ENCODE measurements at regions not wholly inside any gene's neighbourhood (a gene's known extent, or its start where the extent isn't known, plus 50 kb on each side); places are given as distances from the start of the nearest gene placed in this dataset.

GRCh38 chr2:176540995-176541394 lies 271.8 kb downstream of the MTX2 start:
- no peak for DNase-seq (ENCODE audit: low read depth)

GRCh38 chr2:176542476-176542875 lies 273.2 kb downstream of the MTX2 start:
- peak; percentile 7 for DNase-seq (ENCODE audit: low read depth)

DNA sequence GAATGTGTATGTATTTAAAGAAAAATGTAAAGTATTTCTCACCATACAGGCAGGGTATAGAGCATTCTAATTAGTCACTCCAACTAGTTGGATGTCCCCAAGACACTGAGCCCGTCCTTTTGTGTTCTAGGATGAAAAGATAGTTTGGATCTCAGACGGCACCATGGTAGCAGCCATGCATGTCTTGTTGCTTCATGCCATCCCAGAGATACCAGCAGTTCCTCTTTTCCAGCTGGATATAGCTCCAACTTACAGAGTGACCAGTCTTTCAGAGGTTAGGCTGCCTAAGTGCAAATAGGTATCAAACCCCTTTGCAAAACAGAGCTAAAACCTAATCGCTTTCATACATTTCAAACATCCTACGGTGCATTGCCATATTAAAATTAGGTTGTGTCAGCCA lies 275.3 kb downstream of the MTX2 start:
- no peak for DNase-seq (ENCODE audit: low read depth)

DNA sequence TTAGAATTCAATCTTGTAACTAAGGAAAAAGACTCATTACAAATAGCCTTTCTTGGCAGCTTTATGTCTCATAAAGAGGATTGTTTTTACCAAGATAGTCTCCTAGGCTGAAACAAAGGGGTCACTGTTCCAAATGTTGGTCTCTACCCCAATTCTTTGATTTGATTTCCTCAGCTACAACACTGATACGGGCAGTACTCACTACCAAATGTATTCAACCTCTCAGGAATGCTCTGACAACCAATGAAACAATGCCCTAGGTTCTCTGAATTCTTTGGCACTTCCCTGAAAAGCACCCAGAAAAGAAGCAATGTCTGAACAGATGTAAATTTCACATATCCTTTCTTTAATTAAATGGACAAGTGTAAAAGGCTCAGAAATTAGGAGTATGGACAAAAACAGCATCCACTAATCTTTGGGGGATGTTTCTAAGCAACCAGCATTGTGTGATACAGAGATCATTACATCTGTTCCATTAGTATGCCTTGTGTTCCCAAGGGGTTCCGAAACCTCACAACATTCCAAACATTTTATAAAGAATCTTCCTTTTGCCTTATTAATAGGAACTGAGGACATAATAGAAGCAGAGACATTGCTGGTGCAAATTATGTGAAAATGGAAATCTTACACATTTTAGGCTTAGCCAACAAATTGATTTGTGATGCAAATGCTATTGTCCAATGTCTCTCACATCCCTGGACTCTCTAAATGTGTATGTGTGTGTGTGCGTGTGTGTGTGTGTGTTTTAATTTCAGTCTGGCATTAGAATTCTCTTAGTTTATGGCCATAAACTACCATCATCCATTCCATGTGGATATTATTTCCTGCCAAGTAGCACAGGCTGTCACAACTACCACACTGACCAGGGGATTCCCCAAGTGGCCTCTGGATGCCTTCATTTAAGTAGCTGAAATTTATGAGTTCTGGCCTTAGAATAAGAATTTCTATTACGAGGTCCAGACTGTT lies 276.0 kb downstream of the MTX2 start:
- DNase-seq (ENCODE audit: low read depth) = no peak

DNA sequence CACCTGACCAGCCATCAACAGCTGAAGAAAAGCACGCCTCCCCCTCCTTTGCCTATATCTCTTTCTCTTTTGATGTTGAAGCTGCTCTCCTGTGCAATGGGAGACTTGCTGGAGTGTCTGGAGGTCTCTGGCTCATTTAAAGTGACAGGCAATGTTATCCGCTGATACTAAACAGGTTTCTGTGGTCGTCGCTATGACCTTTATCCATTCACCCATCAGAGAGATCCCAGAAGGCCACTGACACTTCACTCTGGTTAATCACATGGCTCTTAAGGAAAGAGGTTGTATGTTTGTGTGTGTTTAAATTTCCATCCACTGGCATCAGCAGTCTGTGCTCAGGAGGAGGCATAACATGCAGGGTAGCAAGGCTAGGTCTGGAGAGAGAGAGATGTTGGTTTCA lies 277.3 kb downstream of the MTX2 start:
- DNase-seq (ENCODE audit: low read depth) = no peak

GRCh38 chr2:176552501-176553135 lies 283.4 kb downstream of the MTX2 start:
- peak; percentile 62 for DNase-seq (ENCODE audit: low read depth)

DNA sequence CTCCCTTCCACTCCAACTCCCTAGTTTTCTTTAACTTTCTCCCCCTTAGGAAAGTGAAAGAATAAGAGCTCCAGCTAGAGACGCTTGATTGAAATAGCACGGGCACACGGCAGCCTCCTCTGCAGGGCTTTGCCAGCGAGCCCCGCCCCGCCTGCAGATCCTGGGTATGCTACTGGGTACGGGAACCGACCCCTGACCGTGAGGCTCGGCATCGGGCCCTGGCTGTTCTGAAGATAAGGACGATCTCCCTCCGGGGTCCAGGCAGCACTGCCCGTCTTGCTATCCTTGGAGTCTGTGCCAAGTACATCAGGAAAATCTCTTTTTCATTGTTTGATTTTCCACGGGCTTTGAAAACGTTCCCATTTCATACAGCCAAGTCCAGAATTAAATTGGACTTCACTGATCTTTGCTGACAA lies 284.5 kb downstream of the MTX2 start:
- DNase-seq (ENCODE audit: low read depth) = peak; percentile 10

DNA sequence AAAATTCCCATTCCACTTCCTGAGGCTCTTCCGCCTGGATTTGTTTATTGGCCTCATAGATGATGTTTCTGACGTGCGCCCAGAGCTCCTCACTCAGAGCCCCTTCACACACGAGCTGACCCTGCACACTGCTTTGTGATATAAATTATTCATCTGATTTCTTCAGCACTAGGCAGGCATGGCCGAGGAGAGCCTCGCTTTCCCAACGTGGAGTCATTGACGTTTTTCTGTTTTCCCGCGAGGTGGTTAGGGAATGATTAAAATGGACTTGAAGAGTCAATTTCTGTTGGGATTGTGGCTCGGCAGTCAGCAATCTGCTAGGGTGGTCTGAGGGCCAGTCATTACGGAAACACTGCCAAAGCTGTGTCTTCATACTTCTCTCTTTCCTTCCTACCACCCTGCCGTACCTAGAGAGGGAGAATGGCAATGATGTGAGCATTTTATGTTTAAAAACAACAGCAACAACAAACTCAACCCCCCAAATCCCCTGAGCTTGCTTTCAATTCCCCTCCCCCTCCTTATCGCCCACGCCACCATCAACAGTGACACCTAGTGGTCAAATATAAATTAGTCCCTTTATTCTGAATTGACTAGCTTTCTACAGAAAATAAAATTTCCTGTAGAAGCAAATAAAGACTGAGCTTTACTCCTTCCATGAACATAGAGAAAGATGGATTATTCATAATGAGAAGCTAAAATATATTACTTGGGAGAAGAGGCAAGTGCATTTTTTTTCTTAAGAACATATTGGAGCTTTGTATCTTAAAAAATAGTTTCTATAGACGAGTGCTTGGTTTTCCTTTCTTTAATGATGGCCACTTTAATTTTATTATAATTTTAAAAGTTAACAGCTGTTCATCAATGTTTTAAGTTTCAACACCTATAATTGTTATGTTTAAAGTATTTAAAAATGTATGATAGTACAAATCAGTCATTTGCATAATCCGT lies 285.1 kb downstream of the MTX2 start:
- peak; percentile 34 for DNase-seq (ENCODE audit: low read depth)

GRCh38 chr2:176555112-176555511 lies 285.9 kb downstream of the MTX2 start:
- DNase-seq (ENCODE audit: low read depth) = no peak

- DNase-seq (ENCODE audit: low read depth) = no peak
These were observed 286.5 kb downstream of the MTX2 start for GRCh38 chr2:176555781-176556180.

DNA sequence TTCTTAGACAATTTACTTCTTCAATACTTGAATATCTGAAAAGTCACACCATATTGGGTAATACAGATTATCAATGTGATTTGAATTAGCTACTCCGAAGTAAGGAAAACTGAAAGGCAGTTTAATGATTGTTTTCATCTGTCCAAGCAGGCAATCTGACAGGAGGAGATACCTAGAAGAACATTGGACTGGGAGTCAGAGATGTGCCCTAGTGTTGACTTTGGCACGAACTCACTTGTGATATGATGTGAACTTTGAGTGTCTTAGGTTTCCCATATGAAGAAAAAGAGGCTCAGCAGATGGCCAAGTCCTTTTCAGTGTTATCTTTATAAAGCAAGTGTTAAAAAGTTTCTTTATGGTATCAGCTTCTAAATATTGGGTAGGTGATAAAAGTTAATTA lies 287.1 kb downstream of the MTX2 start:
- no peak for DNase-seq (ENCODE audit: low read depth)

DNA sequence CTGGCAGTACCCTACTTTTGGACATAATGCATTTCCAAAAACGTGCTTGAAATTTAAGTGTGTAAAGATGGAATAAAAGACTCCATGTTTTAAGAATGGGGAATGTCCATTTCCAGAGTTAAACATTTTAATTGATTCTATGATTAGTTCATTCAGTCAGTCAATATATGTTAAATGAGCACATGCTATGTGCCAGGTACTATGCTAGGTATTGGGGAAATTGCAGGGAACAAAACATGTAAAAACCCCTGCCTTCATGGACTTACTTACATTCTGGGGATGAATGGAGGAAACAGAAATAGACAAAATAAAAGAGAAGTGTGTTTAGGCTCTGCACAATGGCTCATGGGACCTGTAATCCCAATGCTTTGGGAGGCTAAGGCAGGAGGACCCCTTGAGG lies 288.6 kb downstream of the MTX2 start:
- no peak for DNase-seq (ENCODE audit: low read depth)

DNA sequence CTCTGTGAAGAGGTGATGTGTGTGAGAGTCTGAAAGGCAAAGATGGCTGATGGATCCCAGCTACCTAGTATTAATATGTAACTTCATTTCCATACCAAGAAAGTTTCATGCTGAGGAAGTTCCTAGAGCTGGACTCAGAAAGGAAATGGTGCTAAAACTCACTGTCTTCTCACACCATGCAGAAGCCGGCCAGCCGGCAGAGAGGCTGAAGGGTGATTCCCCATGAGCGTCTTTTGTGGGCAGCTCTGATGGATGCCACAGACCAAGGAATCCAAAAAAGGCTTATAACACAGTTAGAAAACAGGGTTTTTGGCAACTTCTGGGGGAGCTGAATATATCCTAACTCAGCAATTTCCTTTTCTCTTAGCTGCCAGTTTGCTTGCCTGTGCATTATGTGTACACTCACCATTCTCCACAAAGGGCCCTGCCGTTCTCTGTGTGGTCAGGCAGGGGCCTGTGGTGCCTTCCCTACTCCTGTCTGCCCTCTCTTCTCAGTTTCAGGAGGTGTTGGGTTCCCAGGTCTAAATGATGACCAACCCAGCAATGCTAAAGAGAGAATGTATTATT lies 289.4 kb downstream of the MTX2 start:
- no peak for DNase-seq (ENCODE audit: low read depth)

DNA sequence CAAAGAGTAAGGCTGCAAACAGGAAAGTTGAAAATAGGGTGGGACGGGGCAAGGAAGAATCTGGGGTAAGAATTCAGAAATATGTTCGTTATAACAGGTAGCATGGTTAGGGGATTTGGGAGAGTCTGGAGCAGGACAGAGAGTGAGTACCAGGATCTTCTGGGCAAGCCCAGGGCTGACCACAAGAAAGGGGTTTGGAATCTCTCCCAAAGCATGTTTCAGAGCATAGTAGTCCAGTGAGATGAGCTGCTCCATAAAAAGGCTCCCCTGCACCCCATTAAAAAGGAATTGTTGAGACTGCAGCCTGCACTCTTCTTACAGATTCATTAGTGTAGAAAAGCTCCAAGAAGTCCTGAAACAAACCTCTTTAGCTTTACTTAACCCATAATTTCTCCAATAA lies 291.1 kb downstream of the MTX2 start:
- no peak for DNase-seq (ENCODE audit: low read depth)

- DNase-seq (ENCODE audit: low read depth) = no peak
These were observed 292.5 kb downstream of the MTX2 start for GRCh38 chr2:176561706-176562105.

DNA sequence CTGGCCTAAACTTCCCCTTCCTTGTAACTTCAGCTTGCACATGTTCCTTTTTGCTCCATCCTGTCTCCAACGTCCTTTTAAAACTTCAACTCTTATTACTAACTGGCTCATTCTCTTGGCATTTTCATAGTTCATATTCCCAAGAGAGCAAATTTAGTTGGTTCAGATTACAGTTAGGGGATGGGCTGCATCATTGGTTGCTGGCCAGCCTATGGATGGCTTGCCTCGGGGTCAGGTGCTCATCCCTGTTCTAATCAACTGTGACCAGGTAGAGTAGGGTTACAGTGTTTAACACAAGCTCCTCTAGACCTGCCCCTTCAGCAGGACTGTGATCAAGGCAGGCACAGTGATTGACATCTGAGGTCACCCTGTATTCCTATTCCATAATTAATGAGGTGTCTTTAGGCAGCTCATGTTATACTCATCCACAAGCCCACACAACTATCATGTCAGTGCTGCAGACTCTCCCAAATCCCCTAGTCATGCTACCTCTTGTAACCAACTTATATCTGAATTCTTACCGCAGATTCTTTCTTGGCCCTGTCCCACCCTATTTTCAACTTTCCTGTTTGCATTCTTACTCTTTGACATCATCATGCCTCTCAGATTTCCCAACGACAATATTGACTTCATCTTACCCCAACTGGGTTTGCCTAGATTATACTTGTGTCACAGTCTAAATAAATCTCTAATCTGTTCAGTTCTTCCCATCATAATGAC lies 293.3 kb downstream of the MTX2 start:
- no peak for DNase-seq (ENCODE audit: low read depth)

- DNase-seq (ENCODE audit: low read depth) = no peak
These were observed 296.5 kb downstream of the MTX2 start for GRCh38 chr2:176565641-176566323.

DNA sequence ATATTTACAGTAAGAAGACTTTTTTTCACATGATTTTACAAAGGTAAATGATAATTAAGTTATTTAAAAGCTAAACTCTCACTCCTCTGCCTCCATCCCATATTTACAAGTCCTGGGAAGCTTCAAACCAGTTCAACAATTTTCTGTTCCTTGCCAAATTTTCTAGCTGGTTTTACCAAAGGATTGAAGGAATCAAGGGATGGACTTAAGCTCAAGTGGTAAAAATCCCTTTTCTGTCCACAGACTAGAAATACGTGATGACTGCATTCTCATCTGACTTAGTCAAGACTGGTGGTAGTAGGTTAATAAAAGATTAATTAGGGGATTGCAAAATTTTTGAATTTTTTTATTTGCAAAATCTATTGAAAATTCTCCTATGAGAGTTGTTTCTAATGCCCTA lies 297.3 kb downstream of the MTX2 start:
- DNase-seq (ENCODE audit: low read depth) = no peak

DNA sequence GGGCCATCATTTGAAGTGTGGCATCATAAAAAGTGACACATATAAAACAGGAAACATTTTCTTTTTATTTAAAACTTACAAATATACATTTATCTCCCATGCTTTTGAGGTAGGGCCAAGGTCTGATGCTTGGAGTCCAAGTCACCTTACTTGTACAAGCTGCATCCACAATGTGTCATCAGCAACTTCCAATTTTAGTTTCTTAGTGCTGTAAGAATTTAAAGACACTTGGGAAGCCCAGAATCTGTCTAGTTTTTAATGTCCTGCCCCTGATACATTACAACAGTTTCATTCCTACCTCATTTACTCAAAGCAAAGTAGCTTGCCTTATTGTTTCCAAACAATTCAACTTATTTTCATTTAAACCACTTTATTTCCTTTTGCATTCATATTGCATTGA lies 297.7 kb downstream of the MTX2 start:
- no peak for DNase-seq (ENCODE audit: low read depth)

DNA sequence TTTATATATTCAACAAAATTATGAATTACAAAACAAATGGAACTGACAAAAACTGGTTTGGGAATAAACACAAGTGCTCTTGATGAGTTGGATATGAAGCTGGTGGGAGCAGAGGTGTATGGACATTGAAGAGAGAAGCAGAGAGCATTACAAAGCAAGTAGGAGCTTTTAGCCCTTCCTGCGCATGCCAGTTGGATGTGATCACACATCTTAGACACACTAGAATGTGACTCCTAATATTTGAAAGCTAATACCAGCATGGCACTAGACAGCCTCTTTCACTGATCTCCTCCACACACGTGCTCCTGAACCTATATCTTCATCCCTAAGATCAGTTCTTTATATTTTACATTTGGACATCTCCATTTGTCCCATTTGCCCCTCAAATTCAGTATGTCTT lies 298.1 kb downstream of the MTX2 start:
- DNase-seq (ENCODE audit: low read depth) = no peak

DNA sequence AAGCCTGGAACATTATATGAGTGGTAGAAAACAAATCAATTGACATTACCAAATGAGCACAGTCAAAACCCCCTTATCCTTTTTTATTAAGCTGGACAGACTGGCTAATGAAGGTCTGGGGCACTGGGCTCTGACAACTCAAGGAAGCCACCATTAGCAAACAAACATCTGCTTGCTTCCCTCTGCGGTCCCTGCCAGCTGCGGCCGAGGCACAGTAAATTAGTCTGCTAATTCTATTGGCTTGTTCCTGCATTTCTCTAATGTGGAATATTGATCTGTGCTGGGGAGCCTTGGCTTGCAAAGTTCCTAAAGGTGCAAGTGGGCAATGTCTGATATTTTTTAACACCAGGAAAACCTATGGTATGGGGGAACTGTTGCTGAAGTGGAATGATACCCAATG lies 300.3 kb downstream of the MTX2 start:
- DNase-seq (ENCODE audit: low read depth) = no peak

All from fibroblast of gingiva (primary cell).